Activated CD8-positive, alpha-beta memory T cell treated with anti-CD3 and anti-CD28 coated beads for 48 hours (primary cell): ENCODE measurements at regions not wholly inside any gene's neighbourhood (a gene's known extent, or its start where the extent isn't known, plus 50 kb on each side); places are given as distances from the start of the nearest gene placed in this dataset.
"Not testable (repeated sequence)": the region's sequence is repeated elsewhere in the genome, so short reads cannot be mapped to it uniquely, and the experiment has no call there.

ENCODE experiments used
- DNase-seq, 3 experiments: peaks; one replicate each; pipeline ENCODE4 v3.0.0-alpha.2; 2020; ENCODE audit warnings: low read depth in 2 of 3, low spot score in 2 of 3

DNA sequence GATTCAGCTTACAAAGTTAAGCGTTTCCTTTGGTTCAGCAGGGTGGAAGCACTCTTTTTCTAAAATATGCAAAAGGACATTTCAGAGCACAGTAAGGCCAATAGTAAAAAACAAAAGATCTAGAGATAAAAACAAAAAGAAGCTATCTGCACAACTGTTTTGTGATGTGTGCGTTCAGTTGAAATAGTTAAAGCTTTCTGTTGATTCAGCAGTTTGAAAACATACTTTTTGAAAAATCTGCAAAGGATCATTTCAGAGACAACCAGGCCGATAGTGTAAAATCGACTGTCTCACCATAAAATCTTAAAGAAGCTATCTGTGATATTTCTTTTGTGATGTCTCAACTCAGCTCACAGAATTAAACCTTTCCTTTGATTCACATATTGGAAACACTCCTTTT lies 300.0 kb upstream of the ALG10B start:
- DNase-seq = no peak

DNA sequence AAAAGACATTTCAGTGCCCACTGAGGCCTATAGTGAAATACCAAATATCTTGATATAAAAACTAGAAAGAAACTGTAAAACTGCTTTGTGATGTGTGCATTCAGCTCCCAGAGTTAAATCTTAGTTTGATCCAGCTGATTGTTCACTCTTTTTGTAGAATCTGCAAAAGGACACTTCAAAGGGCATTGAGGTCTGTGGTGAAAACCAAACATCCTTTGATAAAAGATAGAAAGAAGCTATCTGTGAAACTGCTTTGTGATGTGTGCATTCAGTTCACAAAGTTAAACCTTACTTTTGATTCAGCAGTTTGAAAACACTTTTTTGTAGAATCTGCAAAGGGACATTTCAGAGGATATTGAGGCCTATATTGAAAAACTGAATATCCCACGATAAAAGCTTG lies 290.7 kb upstream of the ALG10B start:
- no peak for DNase-seq

DNA sequence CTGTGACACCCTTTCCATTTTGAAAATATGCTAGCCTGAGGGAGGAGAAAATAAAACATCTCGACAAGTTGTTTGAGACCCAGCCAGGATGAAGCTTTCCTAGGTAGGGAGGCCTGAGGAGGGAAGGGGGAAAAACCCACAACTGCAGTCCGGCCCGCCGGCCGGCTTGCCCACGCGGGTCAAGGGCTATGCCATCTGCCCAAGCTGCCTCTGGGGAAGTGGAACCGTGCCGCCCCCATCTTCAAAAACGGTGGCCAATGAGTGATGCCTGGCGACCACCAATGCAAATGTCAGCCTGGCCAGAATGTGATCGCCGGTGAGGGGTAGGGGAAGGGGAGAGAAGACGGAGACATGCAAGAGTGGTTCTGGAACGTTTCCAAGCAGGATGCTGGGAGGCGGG lies 263.5 kb upstream of the ALG10B start:
- no peak for DNase-seq

DNA sequence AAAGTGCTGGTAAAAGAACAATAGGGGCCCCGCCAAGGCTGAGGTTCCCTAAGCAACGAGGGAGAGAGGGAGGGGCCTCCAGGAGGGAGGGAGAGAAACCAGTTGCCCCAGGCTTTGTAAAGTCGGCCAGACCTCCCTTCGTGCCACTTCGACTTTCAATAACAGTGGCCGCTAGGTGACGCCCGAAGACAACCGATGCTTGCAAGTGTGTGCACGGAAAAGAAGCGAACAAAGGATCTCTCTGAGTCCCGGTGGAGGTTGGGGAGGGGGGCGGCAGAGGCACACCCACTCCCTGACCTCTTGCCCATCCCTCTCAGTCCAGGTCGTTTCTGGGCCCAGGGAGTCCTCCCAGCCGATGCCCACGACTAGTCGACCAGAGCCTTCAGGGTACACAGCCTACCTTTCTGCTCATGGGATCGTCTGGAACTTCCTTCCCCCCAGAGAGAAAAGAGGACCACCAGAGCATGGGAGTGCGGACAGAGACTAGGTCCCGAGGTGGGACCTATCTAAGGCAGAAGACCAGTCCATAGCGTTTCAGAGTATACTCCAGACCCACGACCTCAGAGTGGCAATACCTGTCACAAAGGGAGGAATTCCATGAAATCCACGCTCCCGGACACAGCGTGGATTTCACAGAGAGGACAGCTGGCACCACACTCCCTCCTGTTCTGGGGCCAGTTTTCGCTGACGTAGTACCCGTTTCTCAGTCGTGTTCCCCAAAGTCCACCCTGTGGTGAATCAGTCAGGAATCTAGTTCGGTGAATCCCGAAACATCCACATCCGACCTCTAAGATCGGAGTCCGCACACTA lies 262.7 kb upstream of the ALG10B start:
- no peak for DNase-seq

DNA sequence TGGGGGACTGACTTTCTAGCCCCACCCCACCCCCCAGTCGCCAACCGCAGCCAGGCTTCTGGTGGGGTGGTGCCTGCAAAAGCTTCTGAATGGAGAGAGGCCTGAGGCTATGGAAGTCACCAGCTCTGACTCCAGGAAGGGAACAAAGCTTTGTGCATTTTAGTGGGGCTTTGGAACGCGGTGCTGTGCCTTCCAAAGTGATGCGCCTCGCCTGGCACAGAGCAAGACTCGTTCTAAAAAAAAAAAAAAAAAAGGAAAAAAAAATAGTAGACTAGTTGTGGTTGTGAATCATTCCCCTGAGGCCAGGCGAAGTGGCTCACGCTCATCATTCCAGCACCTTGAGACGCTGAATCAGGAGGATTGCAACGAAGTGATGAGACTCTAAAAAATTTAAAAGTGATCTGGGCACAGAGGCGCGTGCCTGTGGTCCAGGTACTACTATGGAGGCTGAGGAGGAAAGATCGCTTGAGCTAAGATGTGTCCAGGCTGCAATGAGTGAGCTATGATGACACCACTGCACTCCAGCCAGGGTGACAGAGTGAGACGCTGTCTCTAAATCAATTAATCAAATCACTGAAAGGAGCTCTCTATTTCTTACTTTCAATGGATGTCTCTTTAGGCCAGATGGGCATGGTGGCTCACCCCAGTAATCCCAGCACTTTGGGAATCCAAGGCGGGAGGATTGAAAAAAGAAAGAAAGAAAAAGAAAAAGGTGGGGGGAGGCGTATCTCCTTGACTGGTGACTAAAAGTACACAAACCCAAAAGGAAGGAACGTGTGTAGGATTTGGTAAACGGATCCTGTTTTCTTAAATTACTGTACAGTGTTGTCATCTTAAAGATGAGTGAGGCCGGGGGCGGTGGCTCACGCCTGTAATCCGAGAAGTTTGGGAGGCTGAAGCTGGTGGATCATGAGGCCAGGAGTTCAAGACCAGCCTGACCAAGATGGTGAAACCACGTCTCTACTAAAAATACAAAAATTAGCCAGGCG lies 259.6 kb upstream of the ALG10B start:
- DNase-seq = no peak

DNA sequence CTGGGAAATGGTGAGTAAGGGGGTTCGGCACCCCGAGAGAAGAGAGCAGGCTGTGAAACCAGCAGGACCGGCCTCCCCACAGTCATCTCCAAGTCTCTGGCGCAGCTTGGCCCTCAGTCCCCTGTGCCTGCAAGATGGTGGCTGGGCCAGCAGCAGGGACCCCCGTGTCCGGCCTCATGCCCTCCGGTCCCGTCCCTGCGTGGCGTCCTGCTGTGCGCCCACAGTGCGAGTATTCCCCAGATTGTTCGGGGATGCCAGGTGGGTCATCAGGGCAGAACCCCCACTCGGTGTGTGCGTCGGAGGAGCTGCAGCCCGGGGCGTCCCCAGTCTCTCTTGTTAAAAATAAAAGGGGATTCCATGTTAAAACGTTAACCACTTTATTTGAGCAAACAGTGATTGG lies 216.9 kb upstream of the ALG10B start:
- no peak for DNase-seq

DNA sequence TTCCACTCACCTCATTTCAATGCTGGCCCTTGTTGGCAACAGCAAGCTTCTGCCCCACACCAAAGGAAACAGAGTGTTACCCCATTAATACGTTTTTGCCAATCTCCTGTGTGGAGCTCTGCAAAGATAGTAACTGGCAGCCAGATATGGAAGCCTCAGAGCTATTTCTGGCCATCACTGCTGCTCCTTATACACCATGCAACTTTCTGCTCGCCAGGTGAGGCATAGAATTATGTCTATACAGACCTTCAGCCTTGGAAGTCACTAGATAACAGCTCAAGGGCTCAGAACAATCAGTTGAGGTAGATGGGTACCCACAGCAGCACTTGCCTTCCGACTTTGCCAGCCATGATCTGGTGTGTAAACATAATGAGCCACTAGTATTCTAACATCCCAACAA lies 214.8 kb upstream of the ALG10B start:
- no peak for DNase-seq

DNA sequence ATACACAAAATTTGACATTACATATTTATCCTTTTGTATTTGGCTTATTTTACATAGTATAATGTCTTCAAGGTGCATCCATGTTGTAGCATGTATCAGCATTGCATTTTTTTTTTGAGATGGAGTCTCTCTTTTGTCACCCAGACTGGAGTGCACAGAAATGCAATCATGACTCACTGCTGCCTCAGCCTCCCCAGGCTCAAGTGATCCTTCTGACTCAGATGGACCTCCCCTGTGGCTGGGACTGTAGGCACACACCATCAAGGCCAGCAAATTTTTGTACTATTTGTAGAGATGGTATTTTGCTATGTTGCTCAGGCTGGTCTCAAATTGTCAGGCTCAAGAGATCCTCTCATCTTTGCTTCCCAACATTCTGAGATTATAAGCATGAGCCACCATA lies 214.4 kb upstream of the ALG10B start:
- no peak for DNase-seq

DNA sequence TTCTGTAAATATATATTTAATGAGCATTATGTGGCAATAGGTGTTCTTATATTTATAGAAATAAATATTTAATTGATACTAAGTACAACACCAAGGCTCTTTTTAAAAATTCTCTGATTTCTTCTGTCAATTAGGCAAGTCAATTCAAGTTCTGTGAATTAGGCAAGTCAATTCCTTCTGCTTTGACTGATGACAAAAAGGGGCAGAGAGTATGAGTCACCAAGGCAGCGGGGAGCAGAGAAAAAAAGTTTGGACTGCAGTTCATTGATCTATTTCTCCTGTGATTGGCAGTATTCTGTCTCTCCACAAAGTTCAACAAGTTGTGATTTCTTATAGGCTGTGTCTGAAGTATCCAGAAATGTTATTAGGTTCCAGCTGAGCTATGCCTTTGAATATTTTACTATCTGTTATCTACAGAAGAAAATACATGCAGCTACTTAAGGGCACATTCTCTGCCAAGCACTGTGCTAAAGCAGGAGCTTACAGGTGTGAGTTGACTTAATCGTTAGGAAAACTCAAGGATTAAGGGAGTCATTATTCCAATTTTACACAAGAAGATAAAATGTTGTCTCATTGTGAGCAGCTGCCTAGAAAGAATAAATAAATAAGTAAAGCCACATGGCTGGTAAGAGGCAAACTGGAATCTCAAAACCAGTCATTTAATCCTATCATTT lies 206.4 kb upstream of the ALG10B start:
- DNase-seq = no peak

DNA sequence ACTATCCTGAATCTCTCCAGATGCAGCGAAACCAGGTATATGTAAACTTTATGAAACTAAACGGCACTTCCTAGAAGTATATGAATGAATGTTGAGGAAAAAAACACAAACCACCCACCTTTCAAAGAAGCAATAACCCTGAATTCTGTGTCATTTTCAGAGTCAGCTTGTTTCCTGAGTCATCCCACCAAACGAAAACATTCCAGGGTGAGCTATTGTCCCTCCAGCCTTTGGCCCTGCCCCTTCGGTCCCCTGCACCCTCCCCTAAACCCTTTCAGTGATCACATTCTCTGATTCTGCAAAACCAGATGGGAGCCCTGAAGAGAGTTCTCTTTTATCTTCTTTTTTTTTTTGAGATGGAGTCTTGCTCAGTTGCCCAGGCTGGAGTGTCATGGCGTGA lies 202.6 kb upstream of the ALG10B start:
- no peak for DNase-seq

DNA sequence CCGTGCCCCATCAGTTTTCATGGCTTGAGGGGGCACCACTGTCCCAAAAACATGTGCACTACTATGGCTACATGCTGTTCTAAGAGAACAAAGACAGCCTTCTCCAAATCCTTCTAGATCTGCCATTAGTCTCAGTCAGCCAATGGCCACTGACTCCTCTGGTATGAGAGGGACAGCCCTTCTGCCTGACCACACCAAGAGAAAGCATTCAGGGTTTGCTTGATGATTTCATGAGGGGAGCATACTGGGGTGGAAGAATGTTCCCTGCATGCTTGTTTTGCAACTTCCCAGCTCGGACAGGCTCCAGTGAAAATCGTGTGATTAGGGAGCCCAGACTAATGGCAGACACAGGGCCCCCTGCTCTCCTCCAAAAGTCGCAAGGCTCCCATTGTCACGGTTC lies 199.6 kb upstream of the ALG10B start:
- no peak for DNase-seq

DNA sequence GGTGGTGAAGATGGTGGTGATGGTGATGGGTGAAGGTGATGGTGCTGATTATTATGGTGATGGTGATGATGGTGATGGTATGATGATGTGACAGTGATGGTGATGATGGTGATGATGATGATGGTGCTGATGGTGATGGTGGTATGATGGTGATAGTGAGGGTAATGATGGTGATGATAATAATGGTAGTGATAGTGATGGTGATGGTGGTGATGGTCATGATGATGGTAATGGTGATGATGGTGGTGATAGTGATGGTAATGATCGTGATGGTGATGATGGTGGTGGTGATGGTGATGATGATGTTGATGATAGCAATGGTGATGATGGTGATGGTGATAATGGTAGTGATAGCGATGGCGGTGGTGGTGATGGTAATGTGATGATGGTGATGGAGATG lies 197.9 kb upstream of the ALG10B start:
- no peak for DNase-seq

DNA sequence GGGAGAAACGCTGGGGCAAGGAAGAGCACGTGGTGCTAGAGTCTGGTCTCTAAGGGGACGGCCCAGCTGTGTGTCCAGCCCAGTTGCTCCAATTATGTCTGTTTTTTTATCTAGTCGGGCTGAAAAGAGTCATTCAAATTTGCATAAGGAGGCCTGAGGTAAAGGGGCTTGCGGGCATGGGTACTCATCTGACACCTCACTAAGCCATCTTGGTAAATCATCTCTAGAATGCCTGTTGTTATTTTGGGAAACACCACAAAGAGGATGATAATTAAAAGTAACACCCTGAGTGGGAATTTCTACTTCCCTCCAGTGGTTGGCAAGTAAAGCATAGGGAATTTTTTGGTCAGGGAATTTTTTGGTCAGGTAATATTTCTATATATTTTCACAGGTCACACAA lies 196.1 kb upstream of the ALG10B start:
- DNase-seq = no peak

DNA sequence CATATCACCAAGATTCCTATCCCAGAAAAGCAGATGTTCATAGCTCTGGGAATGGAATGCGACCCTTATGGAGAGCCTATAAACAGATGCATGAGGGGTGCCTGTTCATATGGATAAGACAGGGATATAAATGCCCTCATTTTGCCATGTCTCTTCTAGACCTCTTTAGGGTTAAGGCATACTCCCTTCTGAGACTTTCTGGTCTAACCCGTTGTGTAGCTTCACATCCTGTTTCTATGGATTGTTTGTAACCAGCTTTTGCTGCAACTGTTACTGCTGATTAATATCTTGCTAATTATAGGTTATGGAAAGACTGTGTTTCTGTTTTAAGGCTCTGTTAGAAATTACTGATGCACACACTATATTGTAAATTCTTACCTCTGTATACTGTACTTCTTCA lies 193.5 kb upstream of the ALG10B start:
- DNase-seq = not testable (repeated sequence)

DNA sequence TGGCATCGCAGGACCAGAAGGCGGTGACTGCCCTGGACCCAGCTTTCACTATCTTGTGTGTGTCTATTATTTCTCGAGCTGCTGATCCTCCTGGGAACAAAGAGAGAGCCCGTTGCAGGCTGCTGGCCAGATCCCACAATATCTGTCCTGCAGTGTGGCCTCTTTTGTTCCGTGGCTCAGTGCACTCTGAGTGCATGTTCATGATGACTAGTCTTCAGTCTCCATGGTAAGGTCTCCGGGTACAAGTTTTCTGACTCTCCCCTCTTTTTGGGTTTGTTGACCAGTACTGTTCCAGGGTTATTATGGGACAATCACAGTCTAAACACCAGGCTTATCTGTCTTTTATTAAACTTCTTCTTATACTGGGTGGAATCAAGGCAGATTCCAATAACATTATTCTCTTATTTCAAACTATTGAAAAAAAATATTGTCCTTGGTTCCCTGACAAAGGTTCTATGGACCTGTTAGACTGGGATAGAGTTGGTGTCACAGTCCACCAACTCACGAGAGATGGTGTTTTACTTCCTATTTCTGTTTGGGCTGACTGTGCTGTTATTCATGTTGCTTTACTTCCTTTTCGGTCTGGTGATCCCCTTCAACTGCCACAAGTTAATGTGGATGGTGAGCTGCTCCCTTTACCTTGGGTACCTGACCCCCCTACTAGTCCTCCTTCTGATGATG lies 192.9 kb upstream of the ALG10B start:
- no peak for DNase-seq

DNA sequence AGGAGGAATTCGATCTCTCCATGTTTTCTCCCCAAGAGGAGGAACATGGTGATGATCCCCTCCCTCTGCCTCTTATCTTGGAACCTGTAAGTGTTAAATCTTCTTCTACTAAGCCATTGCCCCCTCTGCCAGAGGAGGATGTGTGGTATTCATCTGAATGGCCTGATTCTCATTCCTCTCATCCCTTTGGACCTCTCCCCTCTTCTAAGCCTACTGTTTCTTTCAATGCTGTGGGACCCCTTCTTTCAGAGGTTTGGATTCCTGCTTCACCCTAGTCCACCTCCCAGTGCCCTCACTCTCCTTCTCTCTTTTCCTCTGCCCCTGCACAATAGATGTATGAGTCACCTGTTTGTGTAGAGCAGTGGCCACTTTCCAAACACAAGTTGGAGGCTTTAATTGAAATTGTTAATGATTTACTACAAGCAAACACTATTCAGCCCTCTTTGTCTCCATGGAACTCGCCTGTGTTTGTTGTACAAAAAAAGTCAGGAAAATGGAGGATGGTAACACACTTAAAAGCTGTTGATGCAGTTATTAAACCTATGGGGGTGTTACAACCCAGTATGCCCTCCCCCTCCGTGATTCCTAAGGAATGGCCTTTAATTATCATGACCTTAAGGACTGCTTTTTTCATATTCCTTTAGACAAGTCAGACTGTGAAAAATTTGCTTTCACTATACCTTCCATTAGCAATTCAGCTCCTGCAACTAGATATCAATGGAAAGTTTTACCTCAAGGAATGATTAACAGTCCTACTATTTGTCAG lies 192.1 kb upstream of the ALG10B start:
- DNase-seq = no peak

DNA sequence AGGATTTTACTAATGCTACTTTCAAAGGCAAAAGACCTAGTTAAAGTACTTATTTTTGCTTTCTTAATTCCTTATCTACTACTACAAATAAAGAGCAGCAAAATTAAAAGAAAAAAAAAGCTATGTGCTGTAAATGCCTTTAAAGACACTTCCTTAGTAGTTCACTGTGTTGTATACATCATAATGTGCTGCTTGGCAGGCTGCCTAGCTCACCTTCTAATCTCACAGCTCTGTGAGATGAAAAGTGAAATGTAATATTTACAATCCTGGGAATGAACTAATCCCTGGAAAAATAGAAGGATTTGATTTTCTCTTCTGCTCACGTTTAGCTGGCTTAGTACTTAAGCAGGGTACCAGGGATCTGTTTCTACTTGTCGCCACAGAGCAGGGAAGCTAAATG lies 184.4 kb upstream of the ALG10B start:
- no peak for DNase-seq

DNA sequence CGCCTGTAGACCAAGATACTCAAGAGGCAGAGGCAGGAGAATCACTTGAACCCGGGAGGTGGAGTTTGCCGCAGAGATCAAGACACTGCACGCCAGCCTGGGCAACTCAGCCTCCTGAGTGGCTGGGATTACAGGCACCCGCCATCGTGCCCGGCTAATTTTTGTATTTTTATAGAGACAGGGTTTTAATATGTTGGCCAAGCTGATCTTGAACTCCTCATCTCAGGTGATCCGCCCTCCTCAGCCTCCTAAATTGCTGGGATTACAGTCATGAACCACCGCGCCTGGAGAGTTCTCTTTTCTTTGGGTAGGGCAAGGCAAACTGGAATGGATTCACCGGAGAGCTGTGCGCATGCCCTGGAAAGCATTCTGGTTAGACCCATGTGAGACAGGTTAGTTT lies 179.3 kb upstream of the ALG10B start:
- DNase-seq = no peak

DNA sequence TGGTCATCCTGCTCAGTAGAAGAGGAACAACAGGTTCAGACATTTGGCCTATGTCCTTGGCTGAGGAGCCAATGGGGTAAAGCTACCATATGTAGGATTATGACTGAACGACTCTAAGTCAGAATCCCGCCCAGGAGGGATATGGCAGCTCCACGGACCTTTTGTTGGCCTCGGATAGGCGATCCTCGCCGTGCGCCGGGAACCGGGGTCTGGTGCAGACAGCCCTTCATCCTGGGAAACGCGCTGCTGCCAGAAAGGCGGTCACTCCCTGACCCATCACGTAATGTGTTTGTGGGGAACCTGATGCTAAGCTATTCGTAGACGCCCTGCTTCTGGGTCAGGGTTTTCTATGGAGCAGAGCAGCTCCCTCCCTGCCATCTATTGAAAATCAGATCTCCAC lies 178.9 kb upstream of the ALG10B start:
- DNase-seq = no peak
